ENCODE measurements at regions not wholly inside any gene's neighbourhood (a gene's known extent, or its start where the extent isn't known, plus 50 kb on each side); places are given as distances from the start of the nearest gene placed in this dataset.

GRCh38 chr13:70469077-70469476, 360.8 kb upstream of the KLHL1 start:
- Histone ChIP-seq H3K4me1 (no peaks in the 10 kb centered on the region), H3K4me3 (no peak overlapping the region), H3K27ac (no peak overlapping the region), H3K36me3 (no peaks in the 10 kb centered on the region), H3K27me3 (no peaks in the 10 kb centered on the region), H3K9me3 (no peaks in the 10 kb centered on the region)
- TF ChIP-seq, protein P1, sequence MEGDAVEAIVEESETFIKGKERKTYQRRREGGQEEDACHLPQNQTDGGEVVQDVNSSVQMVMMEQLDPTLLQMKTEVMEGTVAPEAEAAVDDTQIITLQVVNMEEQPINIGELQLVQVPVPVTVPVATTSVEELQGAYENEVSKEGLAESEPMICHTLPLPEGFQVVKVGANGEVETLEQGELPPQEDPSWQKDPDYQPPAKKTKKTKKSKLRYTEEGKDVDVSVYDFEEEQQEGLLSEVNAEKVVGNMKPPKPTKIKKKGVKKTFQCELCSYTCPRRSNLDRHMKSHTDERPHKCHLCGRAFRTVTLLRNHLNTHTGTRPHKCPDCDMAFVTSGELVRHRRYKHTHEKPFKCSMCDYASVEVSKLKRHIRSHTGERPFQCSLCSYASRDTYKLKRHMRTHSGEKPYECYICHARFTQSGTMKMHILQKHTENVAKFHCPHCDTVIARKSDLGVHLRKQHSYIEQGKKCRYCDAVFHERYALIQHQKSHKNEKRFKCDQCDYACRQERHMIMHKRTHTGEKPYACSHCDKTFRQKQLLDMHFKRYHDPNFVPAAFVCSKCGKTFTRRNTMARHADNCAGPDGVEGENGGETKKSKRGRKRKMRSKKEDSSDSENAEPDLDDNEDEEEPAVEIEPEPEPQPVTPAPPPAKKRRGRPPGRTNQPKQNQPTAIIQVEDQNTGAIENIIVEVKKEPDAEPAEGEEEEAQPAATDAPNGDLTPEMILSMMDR (IDR thresholded peaks at IDR 0.05) = no peak
- DNase-seq = no peak
- ATAC-seq = no peak
- intact Hi-C loops (cut with DNase I) = no loop called here

DNA sequence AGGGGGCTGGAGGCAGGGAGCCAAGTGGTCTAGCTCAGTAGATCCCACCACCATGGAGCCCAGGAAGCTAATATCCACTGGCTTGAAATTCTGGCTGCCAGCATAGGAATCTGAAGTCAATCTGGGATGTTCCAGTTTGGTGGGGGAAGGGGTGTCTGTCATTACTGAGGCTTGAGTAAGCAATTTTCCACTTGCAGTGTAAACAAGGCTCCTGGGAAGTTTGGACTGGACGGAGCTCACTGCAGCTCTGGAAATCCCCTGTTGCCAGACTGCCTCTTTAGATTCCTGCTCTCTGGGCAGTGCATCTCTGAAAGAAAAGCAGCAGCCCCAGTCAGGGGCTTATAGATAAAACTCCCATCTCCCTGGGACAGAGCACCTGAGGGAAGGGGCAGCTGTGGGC, 349.2 kb upstream of the KLHL1 start:
- no peak overlapping the region for H3K27ac ChIP-seq
- H3K4me3 ChIP-seq = no peak overlapping the region
- no peaks in the 10 kb centered on the region for H3K36me3 ChIP-seq
- no peaks in the 10 kb centered on the region for H3K9me3 ChIP-seq
- H3K4me1 ChIP-seq = no peaks in the 10 kb centered on the region
- ATAC-seq = no peak
- intact Hi-C loops (cut with DNase I) = no loop called here
- TF ChIP-seq, protein P1 (IDR thresholded peaks at IDR 0.05) = no peak
- DNase-seq = no peak
- H3K27me3 ChIP-seq = no peaks in the 10 kb centered on the region

GRCh38 chr13:70448820-70449219, 340.6 kb upstream of the KLHL1 start:
- intact Hi-C loops (cut with DNase I) = no loop called here
- Histone ChIP-seq H3K27me3 (no peaks in the 10 kb centered on the region), H3K36me3 (no peaks in the 10 kb centered on the region), H3K4me1 (no peaks in the 10 kb centered on the region), H3K27ac (no peak overlapping the region), H3K9me3 (no peaks in the 10 kb centered on the region), H3K4me3 (no peak overlapping the region)
- TF ChIP-seq, protein P1 (IDR thresholded peaks at IDR 0.05) = no peak
- ATAC-seq = no peak
- no peak for DNase-seq

DNA sequence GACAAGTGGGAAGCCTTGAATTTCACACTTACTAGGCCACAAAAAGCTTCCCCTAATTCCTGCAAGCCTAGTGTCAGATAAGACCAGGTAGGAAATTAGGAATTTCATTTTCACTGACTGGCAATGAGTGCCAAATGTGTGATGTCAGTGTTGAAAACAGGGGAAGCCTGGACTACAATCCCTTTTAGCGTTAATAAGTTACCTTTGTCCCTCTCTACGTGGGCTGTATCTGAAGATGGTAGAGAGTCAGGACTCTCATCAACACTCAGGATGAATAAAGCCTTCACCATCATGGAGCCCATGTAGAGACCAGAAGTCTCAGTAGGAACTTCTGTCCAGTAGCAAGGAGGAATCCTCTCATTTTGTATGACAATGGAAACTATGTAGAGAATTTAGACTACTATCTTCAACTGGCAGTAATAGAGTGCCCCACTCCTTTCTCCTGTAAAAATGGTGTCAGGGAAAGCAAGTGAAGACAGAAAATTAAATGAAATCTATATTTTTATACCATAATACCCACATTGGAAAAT, 324.1 kb upstream of the KLHL1 start:
- Histone ChIP-seq H3K27ac (no peak overlapping the region), H3K27me3 (no peaks in the 10 kb centered on the region), H3K4me3 (no peak overlapping the region), H3K36me3 (no peaks in the 10 kb centered on the region), H3K4me1 (no peaks in the 10 kb centered on the region), H3K9me3 (no peaks in the 10 kb centered on the region)
- intact Hi-C loops (cut with DNase I) = no loop called here
- TF ChIP-seq, protein P1 (IDR thresholded peaks at IDR 0.05) = no peak
- no peak for ATAC-seq
- DNase-seq = no peak

- Histone ChIP-seq H3K9me3 (no peaks in the 10 kb centered on the region), H3K4me3 (no peak overlapping the region), H3K36me3 (no peaks in the 10 kb centered on the region), H3K4me1 (no peaks in the 10 kb centered on the region), H3K27ac (no peak overlapping the region), H3K27me3 (no peaks in the 10 kb centered on the region)
- TF ChIP-seq, protein P1 (IDR thresholded peaks at IDR 0.05) = no peak
- no peak for DNase-seq
- intact Hi-C loops (cut with DNase I) = no loop called here
- no peak for ATAC-seq
Observed at GRCh38 chr13:70430256-70430655, 322.0 kb upstream of the KLHL1 start.

DNA sequence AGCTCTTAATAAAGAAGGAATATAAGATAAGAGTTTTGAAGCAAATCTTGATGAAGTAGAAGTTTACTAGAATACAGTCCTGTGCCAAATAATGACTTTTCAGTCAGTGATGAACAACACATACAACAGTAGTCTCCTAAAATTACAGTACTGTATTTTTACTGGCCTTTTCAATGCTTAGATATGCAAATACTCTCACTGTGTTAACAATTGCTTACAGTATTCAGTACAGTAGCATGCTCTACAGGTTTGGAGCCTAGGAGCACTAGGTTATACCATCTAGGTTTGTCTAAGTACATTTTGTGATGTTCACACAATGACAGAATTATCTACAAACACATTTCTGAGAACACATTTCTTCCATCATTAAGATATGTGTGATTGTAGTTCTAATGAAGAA, 316.7 kb upstream of the KLHL1 start:
- intact Hi-C loops (cut with DNase I) = no loop called here
- Histone ChIP-seq H3K27me3 (no peaks in the 10 kb centered on the region), H3K9me3 (no peaks in the 10 kb centered on the region), H3K36me3 (no peaks in the 10 kb centered on the region), H3K4me1 (no peaks in the 10 kb centered on the region), H3K27ac (no peak overlapping the region), H3K4me3 (no peak overlapping the region)
- ATAC-seq (no peak), DNase-seq (no peak)
- TF ChIP-seq, protein P1 (IDR thresholded peaks at IDR 0.05) = no peak

All from upper lobe of right lung (tissue), 1 donor.